DMS53 (cell line): ENCODE measurements at regions not wholly inside any gene's neighbourhood (a gene's known extent, or its start where the extent isn't known, plus 50 kb on each side); places are given as distances from the start of the nearest gene placed in this dataset.
"Not testable (repeated sequence)": the region's sequence is repeated elsewhere in the genome, so short reads cannot be mapped to it uniquely, and the experiment has no call there.

Experiments
- DNase-seq: peaks from one replicate; lab custom pipeline; 2025; lab: John Stamatoyannopoulos, UW

DNA sequence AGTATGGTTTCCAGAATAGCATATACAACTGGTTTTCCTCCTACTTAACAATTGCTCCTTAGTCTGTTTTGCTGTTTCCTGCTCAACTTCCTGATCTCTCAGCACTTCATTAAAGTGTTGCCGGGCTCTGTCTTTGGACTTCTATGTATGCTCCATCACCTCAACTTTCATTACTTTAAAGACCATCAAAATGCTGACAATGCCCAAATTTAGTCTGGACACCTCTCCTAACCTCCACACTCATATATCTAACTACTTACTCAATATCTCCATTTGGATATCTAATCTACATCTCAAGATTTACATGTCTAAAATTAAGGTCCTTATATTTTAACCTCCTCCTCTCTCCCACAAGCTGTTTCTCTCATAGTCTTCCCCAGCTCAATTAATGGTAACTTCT is 54.4 kb upstream of the LGR5 start:
- no peak for DNase-seq

DNA sequence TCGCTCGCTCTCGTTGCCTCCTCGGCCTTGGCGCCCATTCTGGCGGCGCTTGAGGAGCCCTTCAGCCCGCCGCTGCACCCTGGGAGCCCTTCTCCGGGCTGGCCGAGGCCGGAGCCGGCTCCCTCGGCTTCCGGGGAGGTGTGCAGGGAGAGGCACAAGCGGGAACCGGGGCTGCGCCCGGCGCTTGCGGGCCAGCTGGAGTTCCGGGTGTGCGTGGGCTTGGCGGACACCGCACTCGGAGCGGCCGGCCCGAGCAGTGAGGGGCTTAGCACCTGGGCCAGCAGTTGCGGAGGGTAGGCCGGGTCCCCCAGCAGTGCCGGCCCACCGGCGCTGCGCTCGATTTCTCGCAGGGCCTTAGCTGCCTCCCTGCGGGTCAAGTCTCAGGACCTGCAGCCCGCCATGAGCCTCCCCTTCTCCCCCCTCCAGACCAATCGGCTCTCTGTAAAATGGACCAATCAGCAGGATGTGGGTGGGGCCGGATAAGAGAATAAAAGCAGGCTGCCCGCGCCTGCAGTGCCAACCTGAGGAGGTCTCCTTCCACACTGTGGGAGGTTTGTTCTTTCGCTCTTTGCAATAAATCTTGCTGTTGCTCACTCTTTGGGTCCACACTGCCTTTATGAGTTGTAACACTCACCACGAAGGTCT is 62.8 kb upstream of the LGR5 start:
- not testable (repeated sequence) for DNase-seq

DNA sequence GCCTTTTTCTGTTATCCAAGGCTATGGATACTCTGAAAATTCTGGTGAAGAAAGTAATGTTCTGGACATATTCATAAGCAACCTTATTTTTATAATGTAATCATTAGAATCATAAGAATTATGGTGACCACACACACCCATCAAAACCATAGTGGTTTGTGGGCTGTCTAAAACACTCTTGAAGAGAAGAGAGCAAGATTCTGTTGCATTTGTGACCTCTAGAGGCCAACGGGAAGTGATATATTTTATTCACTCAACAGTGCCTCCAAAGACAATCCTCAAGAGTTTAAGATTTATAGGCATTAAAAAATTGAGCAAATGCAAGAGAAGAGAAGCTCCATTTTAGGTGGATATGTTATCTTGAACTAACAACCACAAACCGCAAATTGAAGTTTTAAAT is 68.5 kb upstream of the LGR5 start:
- peak; percentile 34 for DNase-seq

DNA sequence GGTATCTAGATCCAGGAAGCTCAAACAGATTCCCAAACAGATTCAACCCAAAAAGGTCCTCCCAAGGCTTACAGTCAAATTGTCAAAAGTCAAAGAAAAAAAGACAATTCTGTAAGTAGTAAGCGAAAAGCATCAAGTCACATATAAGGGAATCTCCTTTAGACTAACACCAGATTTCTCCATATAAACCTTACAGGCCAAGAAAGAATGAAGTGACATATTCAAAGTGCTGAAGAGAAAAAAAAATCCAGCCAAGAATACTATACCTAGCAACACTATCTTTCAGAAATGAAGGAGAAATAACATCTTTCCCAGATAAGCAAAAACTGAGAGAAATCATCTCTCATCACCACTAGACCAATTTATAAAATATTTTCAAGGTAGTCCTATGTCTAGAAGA is 79.6 kb upstream of the LGR5 start:
- DNase-seq = no peak

DNA sequence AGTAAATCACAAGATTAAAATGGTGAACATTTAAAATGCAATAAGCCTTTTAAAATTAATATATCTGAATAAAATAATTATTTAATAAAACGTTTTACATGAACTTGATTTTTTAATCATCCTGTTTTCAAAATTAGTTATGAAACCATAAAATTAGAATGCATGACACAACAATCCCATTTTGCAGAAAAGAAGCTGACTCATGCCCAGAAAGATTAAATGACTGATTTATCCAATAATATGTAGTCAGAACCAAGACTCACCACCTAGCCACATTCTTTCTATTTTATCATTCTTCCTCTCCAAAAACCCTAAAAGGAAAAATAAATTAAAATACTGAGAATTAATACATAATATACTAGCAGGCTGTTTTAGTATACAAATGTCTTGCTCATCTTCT is 83.0 kb upstream of the LGR5 start:
- DNase-seq = no peak

DNA sequence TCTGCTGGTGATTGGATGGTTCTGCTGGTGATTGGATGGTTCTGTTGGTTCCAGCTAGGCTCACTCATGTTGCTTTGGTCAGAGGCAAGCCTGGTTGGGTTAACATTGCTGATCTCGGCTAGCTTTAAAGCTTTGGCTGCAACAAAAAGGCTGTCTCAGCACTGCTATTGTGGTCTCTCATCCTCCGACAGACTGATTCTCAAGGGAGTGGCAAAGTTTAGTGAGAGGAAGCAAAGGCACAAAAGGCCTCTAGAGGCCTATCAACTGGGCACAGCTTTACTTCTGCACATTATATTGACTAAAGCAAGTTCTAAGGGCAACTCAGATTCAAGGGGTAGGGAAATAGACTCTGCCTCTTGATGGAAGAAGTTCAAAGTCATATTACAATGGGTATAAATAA is 84.7 kb upstream of the LGR5 start:
- DNase-seq = no peak

DNA sequence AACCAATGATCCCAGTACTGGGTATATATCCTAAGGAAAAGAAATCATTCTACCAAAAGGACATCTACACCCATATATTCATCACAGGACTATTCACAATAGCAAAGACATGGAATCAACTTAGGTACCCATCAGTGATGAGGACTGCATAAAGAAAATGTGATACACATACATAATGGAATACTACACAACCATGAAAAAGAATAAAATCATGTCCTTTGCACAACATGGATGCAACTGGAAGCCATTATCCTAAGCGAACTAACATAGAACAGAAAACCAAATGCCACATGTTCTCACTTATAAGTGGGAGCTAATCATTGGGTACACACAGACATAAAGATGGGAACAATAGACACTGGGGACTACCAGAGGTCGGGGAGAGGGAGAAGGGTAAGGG is 86.0 kb upstream of the LGR5 start:
- no peak for DNase-seq

DNA sequence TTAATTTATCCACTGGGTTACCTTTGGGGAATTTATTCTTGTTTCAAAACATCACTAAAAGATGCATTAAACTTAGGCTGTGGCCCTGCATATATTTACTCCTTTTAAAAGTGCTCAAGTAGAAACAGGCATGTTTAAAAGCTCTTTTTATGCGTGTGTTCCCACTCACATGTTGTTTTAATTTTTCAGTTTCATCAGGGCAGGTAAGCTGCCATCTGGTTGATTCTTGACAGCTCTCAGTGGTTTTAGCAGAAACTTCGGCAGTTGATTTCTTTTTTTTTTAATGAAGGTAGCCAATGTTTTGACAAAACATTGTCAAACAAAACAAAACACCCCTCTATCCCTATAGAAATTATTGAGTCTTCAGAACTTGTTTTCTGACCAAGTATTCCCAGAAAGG is 89.6 kb upstream of the LGR5 start:
- no peak for DNase-seq

DNA sequence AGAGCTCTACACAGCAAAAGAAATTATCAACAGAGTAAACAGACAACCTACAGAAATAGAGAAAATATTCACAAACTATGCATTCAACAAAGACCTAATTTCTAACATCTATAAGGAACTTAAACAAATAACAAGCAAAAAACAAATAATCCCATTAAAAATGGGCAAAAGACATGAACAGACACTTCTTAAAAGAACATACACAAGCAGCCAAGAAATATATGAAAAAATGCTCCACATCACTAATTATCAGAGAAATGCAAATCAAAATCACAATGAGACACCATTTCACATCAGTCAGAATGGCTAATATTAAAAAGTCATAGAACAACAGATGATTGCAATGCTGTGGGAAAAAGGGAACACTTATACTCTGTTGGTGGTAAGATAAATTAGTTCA is 100.7 kb upstream of the LGR5 start:
- no peak for DNase-seq

DNA sequence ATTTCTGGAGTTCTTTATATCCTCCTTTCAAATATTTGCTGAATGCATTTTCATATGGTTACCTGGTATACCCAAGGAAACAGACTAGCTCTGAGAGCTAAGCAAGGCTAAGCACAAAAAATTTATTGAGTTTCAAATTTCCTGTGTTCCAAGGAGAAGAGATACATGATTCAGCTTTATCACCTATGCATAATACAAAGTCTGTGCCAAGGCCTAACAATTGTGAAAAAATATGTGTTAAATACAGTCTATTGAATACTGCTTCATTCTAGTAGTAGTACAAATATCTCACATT is 103.7 kb upstream of the LGR5 start:
- DNase-seq = no peak

DNA sequence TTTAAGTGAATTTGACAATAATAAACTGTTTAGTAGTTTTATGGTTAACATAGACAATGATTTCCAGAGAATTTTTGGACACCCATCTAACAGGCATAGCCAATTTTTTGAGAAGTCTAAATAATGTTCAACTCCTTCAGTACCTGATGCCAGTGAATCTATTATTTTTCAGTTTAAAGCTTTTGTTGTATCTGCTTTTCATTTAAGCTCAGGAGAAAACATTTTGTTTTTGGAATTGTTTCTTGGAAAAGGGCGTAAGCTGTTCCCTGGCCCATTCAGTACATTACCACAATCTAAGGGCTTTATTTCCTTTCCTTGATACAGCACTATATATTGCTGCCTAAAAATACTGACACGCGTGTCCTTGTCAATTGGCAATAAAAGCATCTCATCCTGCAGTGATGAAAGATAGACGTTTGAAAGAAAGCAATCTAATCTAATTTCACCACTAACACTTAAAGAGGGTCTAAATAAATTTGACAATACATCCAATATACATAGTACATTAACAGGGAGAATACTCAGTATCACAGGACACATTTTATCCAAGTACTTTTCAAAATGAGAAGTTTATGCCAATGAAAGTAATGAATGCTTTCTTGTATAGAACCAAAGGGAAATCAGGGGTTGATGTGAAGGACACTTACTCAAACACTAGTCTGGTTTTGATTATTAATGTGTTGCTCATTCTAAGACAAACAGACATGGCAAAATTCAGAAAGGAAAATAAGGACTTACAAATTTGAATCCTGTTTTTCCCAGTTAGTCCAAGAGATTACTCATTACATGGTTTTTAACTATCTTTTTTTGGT is 104.2 kb upstream of the LGR5 start:
- DNase-seq = no peak

DNA sequence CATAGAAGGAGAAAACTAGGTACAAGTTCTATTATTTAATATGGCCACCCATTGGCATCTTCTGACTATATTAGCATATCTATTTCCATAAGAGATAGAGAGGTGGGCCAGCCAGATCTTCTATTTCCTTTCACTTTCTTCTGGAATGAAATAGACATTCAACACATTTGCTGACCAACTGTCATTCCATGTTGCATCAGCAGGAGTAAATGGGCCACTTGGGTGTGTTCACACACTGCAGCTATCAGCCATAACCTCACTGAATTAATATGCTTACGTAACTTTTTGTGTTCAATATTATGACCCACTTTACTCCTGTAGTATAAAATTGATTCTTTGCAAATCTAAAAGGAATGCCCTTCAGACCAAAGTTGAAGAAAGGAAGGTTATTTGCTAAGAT is 106.2 kb upstream of the LGR5 start:
- DNase-seq = no peak

DNA sequence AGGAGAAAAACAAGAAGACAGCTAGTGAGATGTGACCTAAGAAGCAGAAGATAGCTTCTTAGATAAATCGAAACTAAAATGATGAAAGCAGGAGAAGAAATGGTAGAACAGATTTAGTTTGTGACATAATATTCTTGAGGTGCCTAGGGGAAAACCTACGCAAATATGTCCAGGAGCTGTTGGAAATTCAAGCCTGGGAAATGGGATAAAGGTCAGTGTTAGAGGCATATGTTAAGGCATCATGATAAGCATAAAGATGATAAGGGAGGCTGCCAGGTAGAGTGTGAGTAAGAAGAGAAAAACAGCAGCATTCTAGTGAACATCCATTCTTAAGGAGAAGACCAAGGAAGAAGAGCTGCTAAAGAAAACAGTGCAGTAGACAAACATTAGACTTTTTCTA is 109.6 kb upstream of the LGR5 start:
- no peak for DNase-seq

DNA sequence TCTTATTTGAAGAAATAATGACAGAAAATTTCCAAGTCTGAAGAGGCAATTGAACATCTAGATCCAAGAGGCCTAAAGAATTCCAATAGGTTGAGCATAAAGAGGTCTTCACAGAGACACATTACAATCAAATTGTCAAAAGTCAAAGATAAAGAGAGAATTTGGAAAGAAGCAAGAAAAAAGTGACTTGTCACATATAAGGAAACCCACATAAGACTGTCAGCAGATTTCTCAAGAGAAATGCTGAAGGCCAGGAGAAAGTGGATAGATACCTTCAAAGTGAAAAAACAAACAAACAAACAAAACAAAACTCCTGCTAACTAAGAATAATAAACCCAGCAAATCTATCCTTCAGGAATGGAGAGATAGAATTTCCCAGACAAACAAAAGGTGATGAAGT is 118.1 kb upstream of the LGR5 start:
- DNase-seq = peak; percentile 11

DNA sequence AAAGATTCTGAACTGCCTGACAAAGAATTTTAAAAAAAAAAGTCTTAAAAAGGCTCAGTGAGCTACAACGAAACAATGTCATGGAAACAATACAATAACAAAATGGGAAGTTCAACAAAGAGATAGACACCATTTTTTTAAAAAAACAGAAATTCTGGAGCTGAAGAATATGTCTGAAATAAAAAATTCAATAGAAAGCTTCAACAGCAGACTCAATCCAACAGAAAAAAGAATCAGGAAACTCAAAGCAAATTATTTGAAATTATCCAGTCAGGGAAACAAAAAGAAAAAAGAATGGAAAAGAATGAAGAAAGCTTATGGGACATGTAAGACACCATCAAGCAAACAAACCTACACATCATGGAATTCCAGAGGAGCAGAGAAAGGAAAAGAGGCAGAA is 118.5 kb upstream of the LGR5 start:
- DNase-seq = no peak

DNA sequence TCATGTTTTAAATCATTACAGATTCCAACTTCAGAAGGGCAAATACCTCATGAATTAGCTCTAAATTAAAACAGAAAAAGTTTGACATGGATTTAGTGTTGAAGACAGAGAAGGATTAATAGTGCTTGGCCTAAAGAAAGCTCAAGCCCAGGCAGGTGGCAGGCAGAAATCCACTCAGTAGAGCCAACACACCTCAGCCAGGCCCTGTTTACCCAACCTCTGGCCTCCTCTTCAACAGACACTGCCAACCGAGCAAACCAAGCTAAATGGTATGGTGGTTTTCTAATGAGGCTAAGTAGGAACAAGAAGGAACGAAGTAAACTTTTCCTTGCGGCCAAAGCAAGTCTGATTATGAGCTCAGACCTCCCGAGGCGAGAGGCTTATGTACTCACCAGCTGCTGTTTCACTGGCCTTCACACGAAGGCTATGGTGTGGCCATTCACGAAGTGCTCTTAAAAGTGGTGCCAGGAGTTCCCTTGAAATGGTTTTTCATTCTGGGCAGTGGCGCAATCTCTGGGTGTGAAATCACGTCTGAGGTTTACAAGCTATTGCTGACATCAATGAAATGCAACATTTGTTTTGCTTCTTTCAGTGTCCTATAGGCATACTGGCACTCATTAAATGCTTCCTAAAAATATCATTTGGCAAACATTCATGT is 124.1 kb upstream of the LGR5 start:
- no peak for DNase-seq

DNA sequence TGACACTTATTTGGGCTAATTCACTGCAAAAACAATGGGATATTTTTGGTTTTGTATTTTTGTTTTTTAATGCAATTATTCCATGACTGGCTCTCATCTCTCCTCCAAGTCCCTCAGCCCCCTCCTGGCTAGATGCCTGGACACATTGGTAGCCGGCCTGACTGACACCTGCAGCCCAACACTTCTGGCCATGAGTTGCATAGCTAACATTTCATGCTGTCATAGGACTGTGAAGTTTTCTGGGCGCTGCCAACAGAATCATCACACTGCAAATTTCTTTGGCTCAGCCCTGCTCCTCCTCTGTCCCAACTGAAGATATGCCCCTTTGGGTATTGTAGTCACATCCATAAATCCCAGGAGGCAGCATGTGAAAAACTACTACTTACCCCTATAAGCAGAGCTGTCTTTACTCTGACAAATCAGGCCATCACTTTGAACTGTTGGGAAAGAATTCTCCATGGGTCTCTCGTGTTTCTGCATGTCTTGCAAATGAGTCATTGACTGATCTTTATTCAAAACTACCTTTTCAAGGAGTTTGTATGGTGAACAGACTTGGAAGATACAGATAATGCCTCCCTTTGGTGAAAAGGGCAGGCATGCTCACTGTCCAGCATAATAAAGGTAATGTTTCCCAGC is 126.7 kb upstream of the LGR5 start:
- DNase-seq = no peak

DNA sequence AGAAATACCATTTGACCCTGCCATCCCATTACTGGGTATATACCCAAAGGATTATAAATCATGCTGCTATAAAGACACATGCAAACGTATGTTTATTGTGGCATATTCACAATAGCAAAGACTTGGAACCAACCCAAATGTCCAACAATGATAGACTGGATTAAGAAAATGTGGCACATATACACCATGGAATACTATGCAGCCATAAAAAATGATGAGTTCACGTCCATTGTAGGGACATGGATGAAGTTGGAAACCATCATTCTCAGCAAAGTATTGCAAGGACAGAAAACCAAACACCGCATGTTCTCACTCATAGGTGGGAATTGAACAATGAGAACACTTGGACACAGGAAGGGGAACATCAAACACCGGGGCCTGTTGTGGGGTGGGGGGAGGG is 128.0 kb upstream of the LGR5 start:
- DNase-seq = not testable (repeated sequence)

DNA sequence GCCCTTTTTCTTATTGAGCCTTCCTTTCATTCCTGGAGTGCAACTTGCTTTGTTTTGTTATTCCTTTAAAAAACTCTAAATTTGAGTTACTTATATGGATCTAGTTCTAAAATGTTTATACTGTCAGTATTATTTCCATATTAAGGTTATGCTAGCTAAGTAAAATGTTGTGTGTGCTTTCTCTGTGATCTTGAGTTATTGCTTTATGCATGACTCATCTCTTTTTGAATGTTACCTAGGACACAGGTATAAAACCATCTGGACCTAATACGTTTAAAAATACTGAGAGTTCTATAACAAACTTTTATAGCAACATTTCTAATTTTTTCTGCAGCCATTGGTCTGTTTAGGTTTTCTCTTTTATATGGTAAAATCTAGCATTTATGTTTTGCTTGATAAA is 132.8 kb upstream of the LGR5 start:
- peak; percentile 54 for DNase-seq

DNA sequence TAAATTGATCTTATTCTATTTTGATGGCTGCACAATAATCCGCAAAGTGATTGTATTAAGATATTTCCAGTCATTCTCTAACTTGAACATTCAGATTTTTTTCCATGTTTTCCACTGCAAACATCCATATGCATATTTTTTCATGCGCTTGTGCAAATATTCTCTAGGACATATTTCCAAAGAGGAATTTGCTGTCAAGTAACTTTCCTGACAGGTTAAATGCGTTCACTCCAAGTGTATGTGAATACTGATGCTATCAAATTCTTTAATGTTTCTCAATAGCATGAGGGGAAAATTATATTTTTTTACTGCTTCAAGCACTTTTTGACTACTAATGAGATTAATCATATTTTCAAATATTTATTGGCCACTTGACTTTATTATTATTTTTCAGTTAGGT is 135.3 kb upstream of the LGR5 start:
- no peak for DNase-seq

DNA sequence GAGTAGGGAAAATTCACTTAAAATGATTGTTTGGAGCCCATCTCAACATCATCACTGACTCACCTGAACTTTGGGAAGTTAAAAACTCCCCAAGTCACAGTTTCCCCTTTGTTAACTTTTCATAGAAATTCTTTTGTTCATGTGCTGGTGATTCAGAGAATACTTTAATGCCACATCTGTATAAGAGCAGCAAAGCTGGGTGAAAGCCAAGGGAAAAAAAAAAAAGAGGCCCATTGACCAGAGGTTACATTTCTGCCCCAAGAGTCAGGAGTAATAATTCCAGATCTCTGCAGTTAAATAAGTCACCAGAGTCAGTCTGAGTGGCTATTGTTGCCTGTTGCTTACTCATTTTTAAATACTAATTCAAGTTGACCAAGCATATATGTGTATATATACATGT is 136.4 kb upstream of the LGR5 start:
- peak; percentile 32 for DNase-seq

DNA sequence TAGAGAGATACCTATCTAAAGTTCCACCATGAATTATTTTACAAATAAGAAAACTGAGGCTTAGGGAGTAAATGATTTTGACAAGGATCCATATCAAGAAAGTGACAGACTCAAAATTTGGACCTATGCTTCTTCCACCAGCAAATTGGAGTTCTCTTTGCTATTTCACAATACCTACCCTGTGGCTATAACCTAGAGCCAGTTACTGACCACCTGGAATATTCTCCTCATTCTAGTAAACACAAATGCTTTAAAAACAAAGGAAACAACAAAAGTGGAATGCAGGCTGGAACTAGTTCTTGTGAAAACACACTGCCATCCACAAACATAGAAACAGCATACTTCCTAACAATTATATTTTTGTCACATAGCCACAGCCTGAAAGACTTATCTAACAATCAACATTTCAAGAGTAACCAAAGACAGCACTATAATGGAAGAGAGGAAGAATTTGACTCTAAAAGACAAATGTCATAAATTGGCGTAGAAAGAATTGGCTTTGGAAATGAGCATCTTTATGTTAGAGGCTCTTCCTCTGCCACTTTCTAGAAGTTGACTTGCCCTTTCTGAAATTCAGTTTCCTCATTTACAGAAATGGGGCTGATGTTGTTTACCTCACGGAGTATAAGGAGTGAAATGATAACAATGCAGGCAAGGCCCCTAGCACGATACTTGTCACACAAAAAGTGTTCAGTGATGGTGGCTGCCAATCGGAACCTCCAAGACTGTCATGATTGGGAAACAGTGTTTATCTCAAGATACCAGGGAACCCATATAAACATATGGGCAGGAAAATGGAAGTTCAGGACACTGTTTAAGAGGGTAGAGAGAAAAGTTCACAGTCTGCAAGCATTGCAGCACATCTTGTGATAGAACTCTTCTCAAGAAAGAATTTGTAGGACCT is 138.6 kb upstream of the LGR5 start:
- no peak for DNase-seq
